ENCODE measurements at regions not wholly inside any gene's neighbourhood (a gene's known extent, or its start where the extent isn't known, plus 50 kb on each side); places are given as distances from the start of the nearest gene placed in this dataset.
"Not testable (repeated sequence)": the region's sequence is repeated elsewhere in the genome, so short reads cannot be mapped to it uniquely, and the experiment has no call there.

- not testable (repeated sequence) for H3K4me2 ChIP-seq (ENCODE audit: low read length, poor library complexity, severe bottlenecking); H2BK15ac ChIP-seq (ENCODE audit: low read depth, poor library complexity, severe bottlenecking); H3K27ac ChIP-seq (ENCODE audit: low read length, poor library complexity, severe bottlenecking)
Measured at GRCh38 chr1:148404786-148405568, 78.1 kb downstream of the PPIAL4G start.

GRCh38 chr1:148403925-148404324, 79.2 kb downstream of the PPIAL4G start:
- H3K9me3 ChIP-seq (ENCODE audit: control insufficient read depth, low read length); H3K23ac ChIP-seq (ENCODE audit: low read length in 2 of 2); H2AK5ac ChIP-seq (ENCODE audit: low read length, severe bottlenecking); H2BK15ac ChIP-seq (ENCODE audit: low read depth, poor library complexity, severe bottlenecking); H2BK5ac ChIP-seq (ENCODE audit: low read depth, low read length, poor library complexity, severe bottlenecking); H3K4me3 ChIP-seq (ENCODE audit: insufficient read depth in 1 of 2, low read depth in 1 of 2, low read length in 2 of 2); H3K18ac ChIP-seq (ENCODE audit: low read depth in 1 of 2, low read length in 2 of 2); H2AFZ ChIP-seq (ENCODE audit: low read depth, low read length); H4K91ac ChIP-seq (ENCODE audit: low read length); H3K27ac ChIP-seq (ENCODE audit: low read length, poor library complexity, severe bottlenecking); H3K4me1 ChIP-seq (ENCODE audit: control insufficient read depth, insufficient read depth, low read depth, low read length); DNase-seq; H2BK120ac ChIP-seq (ENCODE audit: low read depth, low read length); H3K4ac ChIP-seq (ENCODE audit: low read depth in 1 of 2, low read length in 2 of 2); H3K36me3 ChIP-seq (ENCODE audit: control insufficient read depth in 1 of 2, insufficient read depth in 2 of 2, low read depth in 1 of 2, low read length in 2 of 2); H3K9ac ChIP-seq (ENCODE audit: low read length); H3K79me1 ChIP-seq (replicated peaks; ENCODE audit: low read length, poor library complexity, severe bottlenecking); H4K8ac ChIP-seq (ENCODE audit: low read length); H3K14ac ChIP-seq (ENCODE audit: low read length in 2 of 2); H2BK12ac ChIP-seq (ENCODE audit: low read length in 2 of 2); H3K27me3 ChIP-seq (ENCODE audit: control insufficient read depth in 1 of 2, insufficient read depth in 1 of 2, low read length in 2 of 2); H3K4me2 ChIP-seq (ENCODE audit: low read length, poor library complexity, severe bottlenecking): not testable (repeated sequence)
- WGBS: 94% methylated on average over 2 of the region's 2 CpGs

More at GRCh38 chr1:148404786-148405568, 78.1 kb downstream of the PPIAL4G start:
- not testable (repeated sequence) for H2BK5ac ChIP-seq (ENCODE audit: low read depth, low read length, poor library complexity, severe bottlenecking); H4K8ac ChIP-seq (ENCODE audit: low read length); H3K4ac ChIP-seq (ENCODE audit: low read depth in 1 of 2, low read length in 2 of 2); H3K14ac ChIP-seq (ENCODE audit: low read length in 2 of 2); H3K18ac ChIP-seq (ENCODE audit: low read depth in 1 of 2, low read length in 2 of 2); H2AFZ ChIP-seq (ENCODE audit: low read depth, low read length); H3K79me1 ChIP-seq (replicated peaks; ENCODE audit: low read length, poor library complexity, severe bottlenecking); H2BK12ac ChIP-seq (ENCODE audit: low read length in 2 of 2); H4K91ac ChIP-seq (ENCODE audit: low read length); H2BK120ac ChIP-seq (ENCODE audit: low read depth, low read length); H3K9me3 ChIP-seq (ENCODE audit: control insufficient read depth, low read length); H3K4me1 ChIP-seq (ENCODE audit: control insufficient read depth, insufficient read depth, low read depth, low read length); DNase-seq; H3K4me3 ChIP-seq (ENCODE audit: insufficient read depth in 1 of 2, low read depth in 1 of 2, low read length in 2 of 2); H3K23ac ChIP-seq (ENCODE audit: low read length in 2 of 2); H2AK5ac ChIP-seq (ENCODE audit: low read length, severe bottlenecking); H3K9ac ChIP-seq (ENCODE audit: low read length); H3K27me3 ChIP-seq (ENCODE audit: control insufficient read depth in 1 of 2, insufficient read depth in 1 of 2, low read length in 2 of 2); H3K36me3 ChIP-seq (ENCODE audit: control insufficient read depth in 1 of 2, insufficient read depth in 2 of 2, low read depth in 1 of 2, low read length in 2 of 2)
- WGBS: 96% methylated on average over 24 of the region's 30 CpGs

DNA sequence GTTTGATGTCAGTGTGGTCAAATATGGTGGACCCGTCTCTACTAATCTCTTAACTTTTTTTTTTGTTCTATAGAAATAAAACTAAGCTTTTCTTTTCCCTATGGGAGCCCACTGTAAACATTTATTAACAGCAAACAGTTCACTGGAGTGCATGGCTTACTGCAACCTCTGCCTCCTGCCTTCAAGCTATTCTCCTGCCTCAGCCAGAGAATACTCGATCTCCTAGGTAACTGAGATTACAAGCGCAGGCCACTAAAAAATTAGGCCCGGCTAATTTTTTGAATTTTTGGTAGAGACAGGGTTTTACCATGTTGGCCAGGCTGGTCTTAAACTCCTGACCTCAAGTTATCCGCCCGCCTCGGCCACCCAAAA, 80.0 kb downstream of the PPIAL4G start:
- not testable (repeated sequence) for H2BK15ac ChIP-seq (ENCODE audit: low read depth, poor library complexity, severe bottlenecking); H3K9me3 ChIP-seq (ENCODE audit: control insufficient read depth, low read length); H2AK5ac ChIP-seq (ENCODE audit: low read length, severe bottlenecking); H3K14ac ChIP-seq (ENCODE audit: low read length in 2 of 2); H3K27me3 ChIP-seq (ENCODE audit: control insufficient read depth in 1 of 2, insufficient read depth in 1 of 2, low read length in 2 of 2); H3K4ac ChIP-seq (ENCODE audit: low read depth in 1 of 2, low read length in 2 of 2); H2BK120ac ChIP-seq (ENCODE audit: low read depth, low read length); H3K36me3 ChIP-seq (ENCODE audit: control insufficient read depth in 1 of 2, insufficient read depth in 2 of 2, low read depth in 1 of 2, low read length in 2 of 2); H3K4me2 ChIP-seq (ENCODE audit: low read length, poor library complexity, severe bottlenecking); H4K91ac ChIP-seq (ENCODE audit: low read length); H2BK12ac ChIP-seq (ENCODE audit: low read length in 2 of 2); H3K18ac ChIP-seq (ENCODE audit: low read depth in 1 of 2, low read length in 2 of 2); H3K79me1 ChIP-seq (replicated peaks; ENCODE audit: low read length, poor library complexity, severe bottlenecking); H4K8ac ChIP-seq (ENCODE audit: low read length); H2AFZ ChIP-seq (ENCODE audit: low read depth, low read length); H3K4me1 ChIP-seq (ENCODE audit: control insufficient read depth, insufficient read depth, low read depth, low read length); H3K27ac ChIP-seq (ENCODE audit: low read length, poor library complexity, severe bottlenecking); H3K23ac ChIP-seq (ENCODE audit: low read length in 2 of 2); H2BK5ac ChIP-seq (ENCODE audit: low read depth, low read length, poor library complexity, severe bottlenecking)
- 81% methylated on average over 3 of the region's 7 CpGs for WGBS
- DNase-seq: peak; percentile 50
- Histone ChIP-seq H3K4me3 (ENCODE audit: insufficient read depth in 1 of 2, low read depth in 1 of 2, low read length in 2 of 2) (peak overlapping the region in 1 of 2 experiments; percentile 83), H3K9ac (ENCODE audit: low read length) (peak overlapping the region; percentile 92)

GRCh38 chr1:148402152-148403084, 80.7 kb downstream of the PPIAL4G start:
- Histone ChIP-seq H3K4me2 (ENCODE audit: low read length, poor library complexity, severe bottlenecking) (peak overlapping the region; percentile 93), H3K4me3 (ENCODE audit: insufficient read depth in 1 of 2, low read depth in 1 of 2, low read length in 2 of 2) (peak overlapping the region; percentile 63 to 83), H3K18ac (ENCODE audit: low read depth in 1 of 2, low read length in 2 of 2) (peak overlapping the region in 1 of 2 experiments; percentile 98), H3K14ac (ENCODE audit: low read length in 2 of 2) (peak overlapping the region in 1 of 2 experiments; percentile 88), H3K27ac (ENCODE audit: low read length, poor library complexity, severe bottlenecking) (peak overlapping the region; percentile 49), H3K4ac (ENCODE audit: low read depth in 1 of 2, low read length in 2 of 2) (peak overlapping the region; percentile 2 to 89), H3K9ac (ENCODE audit: low read length) (peak overlapping the region; percentile 92), H4K8ac (ENCODE audit: low read length) (peak overlapping the region; percentile 77)
- H3K9me3 ChIP-seq (ENCODE audit: control insufficient read depth, low read length); H3K23ac ChIP-seq (ENCODE audit: low read length in 2 of 2); H3K27me3 ChIP-seq (ENCODE audit: control insufficient read depth in 1 of 2, insufficient read depth in 1 of 2, low read length in 2 of 2); H2BK12ac ChIP-seq (ENCODE audit: low read length in 2 of 2); H2AK5ac ChIP-seq (ENCODE audit: low read length, severe bottlenecking); H3K36me3 ChIP-seq (ENCODE audit: control insufficient read depth in 1 of 2, insufficient read depth in 2 of 2, low read depth in 1 of 2, low read length in 2 of 2); H3K79me1 ChIP-seq (replicated peaks; ENCODE audit: low read length, poor library complexity, severe bottlenecking); H2BK15ac ChIP-seq (ENCODE audit: low read depth, poor library complexity, severe bottlenecking); H2AFZ ChIP-seq (ENCODE audit: low read depth, low read length); H4K91ac ChIP-seq (ENCODE audit: low read length); H2BK5ac ChIP-seq (ENCODE audit: low read depth, low read length, poor library complexity, severe bottlenecking); H2BK120ac ChIP-seq (ENCODE audit: low read depth, low read length); H3K4me1 ChIP-seq (ENCODE audit: control insufficient read depth, insufficient read depth, low read depth, low read length): not testable (repeated sequence)
- WGBS: under 1% methylated on average over 38 of the region's 45 CpGs
- peak; percentile 88 for DNase-seq

All from mesenchymal stem cell (in vitro differentiated cells and primary cell).